A549 (cell line): ENCODE measurements at regions not wholly inside any gene's neighbourhood (a gene's known extent, or its start where the extent isn't known, plus 50 kb on each side); places are given as distances from the start of the nearest gene placed in this dataset.

Experiments
- ATAC-seq, 2 experiments: fragments of 200-7000 bp in 1 of 2; fragments of >200 bp in 1 of 2; cut with Nextera tagmentation in 1 of 2; cut with Tn5 transposase in 1 of 2; 3 replicates each; pipeline versions ENCODE4 v1.8.0 to v1.9.1; 2018 to 2020; ENCODE audit warnings: mild to moderate bottlenecking in 1 of 2, moderate library complexity in 1 of 2
- CTCF ChIA-PET: fragments of 300-600 bp; sonication (Branson Sonifier 250); formaldehyde crosslinking; extraction: SDS; loops from one replicate; lab custom pipeline; 2021; ENCODE audit warnings: antibody characterized with exemption, inconsistent platforms; lab: Yijun Ruan, JAX
- POLR2A ChIA-PET: fragments of 350-600 bp; formaldehyde crosslinking; extraction: SDS; loops from one replicate; lab custom pipeline; 2021; ENCODE audit warnings: antibody characterized with exemption, inconsistent platforms; lab: Yijun Ruan, JAX
- DNase-seq, 2 experiments: peaks; one replicate each; pipeline versions ENCODE4 v3.0.0 to v3.0.0-alpha.2; 2011 to 2016; ENCODE audit warnings: low read depth in 1 of 2, low spot score in 1 of 2
- FAIRE-seq: peaks from 2 replicates; lab custom pipeline; 2011; peaks lifted over from hg19 to GRCh38; lab: Jason Lieb, UNC
- H3K27ac ChIP-seq, 2 experiments: fragments of >200 bp; sonication (Bioruptor Twin); formaldehyde crosslinking; 3 replicates each; pipeline ENCODE4 v1.5.1; 2016 to 2017
- H3K4me1 ChIP-seq: fragments of >200 bp; sonication (Bioruptor Twin); formaldehyde crosslinking; 3 replicates; pipeline ENCODE4 v1.6.1; 2016
- H3K4me2 ChIP-seq: fragments of >200 bp; sonication (Bioruptor Twin); formaldehyde crosslinking; 3 replicates; pipeline ENCODE4 v1.6.1; 2016
- H3K4me3 ChIP-seq: fragments of >200 bp; sonication (Bioruptor Twin); formaldehyde crosslinking; 3 replicates; pipeline ENCODE4 v1.5.1; 2016
- H3K9me3 ChIP-seq: fragments of >200 bp; sonication (Bioruptor Twin); formaldehyde crosslinking; 3 replicates; pipeline ENCODE4 v1.6.1; 2016
- ATOH8 ChIP-seq: fragments of 250-450 bp; sonication (Bioruptor Pico); IDR thresholded peaks from 2 replicates; pipeline ENCODE4 v1.5.0; 2020; ENCODE audit warnings: low read depth, mild to moderate bottlenecking, moderate library complexity
- CBX2 ChIP-seq: fragments of 200-600 bp; sonication (generic); IDR thresholded peaks from 2 replicates; pipeline ENCODE4 v1.6.1; 2016; ENCODE audit warnings: low read depth, mild to moderate bottlenecking, borderline replicate concordance
- CEBPB ChIP-seq, 2 experiments: fragments of >200 bp in 1 of 2; sonication (Bioruptor Twin) in 1 of 2; formaldehyde crosslinking in 1 of 2; IDR thresholded peaks; 2 replicates each; pipeline ENCODE4 v1.6.1; 2012 to 2016
- EP300 ChIP-seq, 2 experiments: fragments of >200 bp; sonication (Bioruptor Twin); formaldehyde crosslinking; IDR thresholded peaks; 2 replicates in 1 of 2; 3 replicates in 1 of 2; pipeline ENCODE4 v1.6.1; 2016 to 2017
- FOSB ChIP-seq: fragments of 250-450 bp; sonication (Bioruptor Pico); IDR thresholded peaks from 2 replicates; pipeline ENCODE4 v1.5.0; 2020; ENCODE audit warnings: mild to moderate bottlenecking, moderate library complexity
- FOSL2 ChIP-seq, 2 experiments: fragments of 450-650 bp in 1 of 2; fragments of >200 bp in 1 of 2; sonication (Bioruptor Twin) in 1 of 2; formaldehyde crosslinking; IDR thresholded peaks; 2 replicates each; pipeline versions ENCODE4 v1.5.0 to v1.6.1; 2016 to 2020; ENCODE audit warnings: mild to moderate bottlenecking in 1 of 2, moderate library complexity in 1 of 2
- FOXS1 ChIP-seq: fragments of 250-450 bp; sonication (Bioruptor Pico); IDR thresholded peaks from 2 replicates; pipeline ENCODE4 v1.5.0; 2020; ENCODE audit warnings: mild to moderate bottlenecking, moderate library complexity
- GATA3 ChIP-seq: IDR thresholded peaks from 2 replicates; pipeline ENCODE4 v1.6.1; 2012; ENCODE audit warnings: borderline replicate concordance
- HOXB5 ChIP-seq: fragments of 250-450 bp; sonication (Bioruptor Pico); IDR thresholded peaks from 2 replicates; pipeline ENCODE4 v1.5.0; 2020; ENCODE audit warnings: mild to moderate bottlenecking, moderate library complexity
- JUN ChIP-seq, 2 experiments: fragments of >200 bp; sonication (Bioruptor Twin); formaldehyde crosslinking; IDR thresholded peaks; 2 replicates in 1 of 2; 3 replicates in 1 of 2; pipeline ENCODE4 v1.6.1; 2016 to 2017
- MAFK ChIP-seq: fragments of 450-650 bp; IDR thresholded peaks from 2 replicates; pipeline ENCODE4 v1.6.1; 2014; ENCODE audit not compliant: partially characterized antibody
- MAX ChIP-seq: IDR thresholded peaks from 2 replicates; pipeline ENCODE4 v1.6.1; 2012
- MYC ChIP-seq: IDR thresholded peaks from 2 replicates; pipeline ENCODE4 v1.6.1; 2012; ENCODE audit warnings: mild to moderate bottlenecking, inconsistent platforms, low read length, improper control_type of control experiment, borderline replicate concordance
- NPAS2 ChIP-seq: fragments of 250-450 bp; sonication (Bioruptor Pico); IDR thresholded peaks from 2 replicates; pipeline ENCODE4 v1.8.0; 2022; ENCODE audit warnings: mild to moderate bottlenecking, moderate library complexity, borderline replicate concordance
- RAD21 ChIP-seq, 2 experiments: fragments of >200 bp in 1 of 2; sonication (Bioruptor Twin) in 1 of 2; formaldehyde crosslinking in 1 of 2; IDR thresholded peaks in 1 of 2; conservative IDR thresholded peaks in 1 of 2; 2 replicates in 1 of 2; 3 replicates in 1 of 2; pipeline ENCODE4 v1.6.1; 2012 to 2018; ENCODE audit warnings: inconsistent platforms in 1 of 2
- WGBS: methylation state at CpG from one replicate; pipeline ENCODE4 v1.1.6; 2017; ENCODE audit errors: missing lambda C conversion rate; 5-methylcytosine and 5-hydroxymethylcytosine counted together

GRCh38 chr2:47310801-47311560, 58.1 kb upstream of the EPCAM start:
- CTCF ChIA-PET, result interaction anchor here (1.3 to 9.8 kb wide), 6 partner anchors 11 to 422 kb away, joined by 3 to 113 read pairs (median 4); no protein-coding TSS in a partner anchor
- H3K9me3 ChIP-seq, result no peaks in the 10 kb centered on the region
- peak in 1 of 2 experiments; percentile 54 for DNase-seq
- peaks cover 72% of the 10 kb centered on the region for H3K4me1 ChIP-seq
- 67% methylated on average over 13 of the region's 13 CpGs for WGBS
- TF ChIP-seq FOSB (CRISPR knock-in tag) (no peak), MYC (no peak), JUN (IDR thresholded peaks at IDR 0.05) (0 out of 5 replicates have a peak, but pooled peaks of 1 of the 2 experiments have one; percentile 8), MAFK (peak; percentile 45)
- ATAC-seq, result peak; percentile 34 to 55
- peak overlapping the region; percentile 53 for H3K4me2 ChIP-seq
- POLR2A ChIA-PET, result interaction anchor here (0.6 kb wide), 2 partner anchors 12 to 139 kb away, joined by 3 to 7 read pairs; no protein-coding TSS in a partner anchor
- FAIRE-seq, result no peak
- H3K4me3 ChIP-seq, result no peak overlapping the region
- H3K27ac ChIP-seq, result peak overlapping the region; percentile 78 to 83

- peak overlapping the region; percentile 53 for H3K4me2 ChIP-seq
- peak; percentile 63 to 66 for ATAC-seq
- WGBS, result 38% methylated on average over 9 of the region's 9 CpGs
- peak in 1 of 2 experiments; percentile 90 for DNase-seq
- H3K4me3 ChIP-seq, result no peak overlapping the region
- CTCF ChIA-PET, result interaction anchor here (1.3 to 9.8 kb wide), 8 partner anchors 10 to 421 kb away, joined by 3 to 113 read pairs (median 4); no protein-coding TSS in a partner anchor
- H3K9me3 ChIP-seq, result no peaks in the 10 kb centered on the region
- TF ChIP-seq HOXB5 (no peak), NPAS2 (CRISPR knock-in tag) (no peak), FOSL2 (IDR thresholded peaks at IDR 0.05) (no peak), FOSL2 (CRISPR knock-in tag; IDR thresholded peaks at IDR 0.05) (0 out of 2 replicates have a peak, but pooled peaks have one; percentile 1), CBX2 (no peak), ATOH8 (CRISPR knock-in tag) (no peak), RAD21 (conservative IDR thresholded peaks at IDR 0.05 in 1 of 2, IDR thresholded peaks at IDR 0.05 in 1 of 2) (0 out of 5 replicates have a peak, but pooled peaks of 1 of the 2 experiments have one; percentile 23), GATA3 (peak; percentile 36; the same call in 1 of the 2 replicates), CEBPB (IDR thresholded peaks at IDR 0.05) (peak; percentile 87 to 89), MAFK (no peak), EP300 (IDR thresholded peaks at IDR 0.05) (peak in 1 of 2 experiments; percentile 30; a peak in 1 of 5 replicates), MAX (no peak), JUN (IDR thresholded peaks at IDR 0.05) (0 out of 5 replicates have a peak, but pooled peaks of 1 of the 2 experiments have one; percentile 4)
- peaks cover 73% of the 10 kb centered on the region for H3K4me1 ChIP-seq
- H3K27ac ChIP-seq, result peak overlapping the region; percentile 78 to 83
- FAIRE-seq, result no peak
- POLR2A ChIA-PET, result interaction anchor here (0.6 to 0.8 kb wide), 3 partner anchors 11 to 138 kb away, joined by 3 to 7 read pairs (median 3); no protein-coding TSS in a partner anchor
Measured at GRCh38 chr2:47309952-47310800, 58.9 kb upstream of the EPCAM start.

- WGBS, result 48% methylated on average over 5 of the region's 5 CpGs
- no peak for FAIRE-seq
- Histone ChIP-seq H3K9me3 (no peaks in the 10 kb centered on the region), H3K4me1 (peaks cover 80% of the 10 kb centered on the region), H3K27ac (peak overlapping the region; percentile 78 to 83), H3K4me3 (no peak overlapping the region), H3K4me2 (peak overlapping the region; percentile 53)
- TF ChIP-seq FOXS1 (CRISPR knock-in tag) (no peak), FOSL2 (IDR thresholded peaks at IDR 0.05) (no peak), FOSL2 (CRISPR knock-in tag; IDR thresholded peaks at IDR 0.05) (peak; percentile 17; the same call in 1 of the 2 replicates)
- DNase-seq, result no peak
- CTCF ChIA-PET, result interaction anchor here (1.4 to 9.8 kb wide), 6 partner anchors 10 to 420 kb away, joined by 3 to 113 read pairs (median 6); no protein-coding TSS in a partner anchor
- POLR2A ChIA-PET, result interaction anchor here (0.8 kb wide), 1 partner anchor 137 kb away, joined by 3 read pairs; no protein-coding TSS in a partner anchor
- ATAC-seq, result peak; percentile 36 to 69; a peak in 4 of 6 replicates
Measured at GRCh38 chr2:47309472-47309951, 59.6 kb upstream of the EPCAM start.
